GM12878 (cell line): ENCODE measurements at regions not wholly inside any gene's neighbourhood (a gene's known extent, or its start where the extent isn't known, plus 50 kb on each side); places are given as distances from the start of the nearest gene placed in this dataset.

Experiments
- ATF7 ChIP-seq: fragments of 450-650 bp; IDR thresholded peaks from 2 replicates; pipeline ENCODE4 v1.6.1; 2016; ENCODE audit warnings: low read depth, mild to moderate bottlenecking
- BACH1 ChIP-seq: fragments of 450-650 bp; IDR thresholded peaks from 2 replicates; pipeline ENCODE4 v1.6.1; 2017; ENCODE audit warnings: mild to moderate bottlenecking, borderline replicate concordance
- ESRRA ChIP-seq: IDR thresholded peaks from 2 replicates; pipeline ENCODE4 v1.6.1; 2012; ENCODE audit warnings: mild to moderate bottlenecking, low read length, improper control_type of control experiment
- HDGF ChIP-seq: fragments of 450-650 bp; IDR thresholded peaks from 2 replicates; pipeline ENCODE4 v1.6.1; 2016; ENCODE audit warnings: antibody characterized with exemption
- MTA2 ChIP-seq: fragments of 450-650 bp; IDR thresholded peaks from 2 replicates; pipeline ENCODE4 v1.6.1; 2016; ENCODE audit warnings: low read depth, mild to moderate bottlenecking, moderate library complexity
- MYB ChIP-seq: fragments of 150-350 bp; IDR thresholded peaks from 2 replicates; pipeline ENCODE4 v1.6.1; 2014; ENCODE audit warnings: mild to moderate bottlenecking, low read depth, low read length, borderline replicate concordance
- NFXL1 ChIP-seq: fragments of 450-650 bp; IDR thresholded peaks from 2 replicates; pipeline ENCODE4 v1.6.1; 2017; ENCODE audit warnings: antibody characterized with exemption, mild to moderate bottlenecking, borderline replicate concordance
- NR2C2 ChIP-seq: IDR thresholded peaks from 2 replicates; pipeline ENCODE4 v1.6.1; 2011; ENCODE audit warnings: borderline replicate concordance, low read depth; ENCODE audit not compliant: control insufficient read depth, insufficient read length
- TF ChIP-seq, protein P1 (sequence below): fragments of 150-350 bp; IDR thresholded peaks from 2 replicates; pipeline ENCODE4 v1.6.1; 2016; ENCODE audit warnings: low read depth, low read length
- TF ChIP-seq, protein P2 (sequence below): fragments of 450-650 bp; IDR thresholded peaks from 2 replicates; pipeline ENCODE4 v1.6.1; 2017; ENCODE audit warnings: mild to moderate bottlenecking, moderate library complexity
- TF ChIP-seq, protein P3 (sequence below), 3 experiments: IDR thresholded peaks in 2 of 3; conservative IDR thresholded peaks in 1 of 3; 2 replicates each; pipeline ENCODE4 v1.5.1; 2011; ENCODE audit warnings: low read depth in 3 of 3, low read length in 3 of 3, mild to moderate bottlenecking in 3 of 3, control low read depth in 2 of 3, moderate library complexity in 2 of 3, inconsistent platforms in 1 of 3, mixed read lengths in 1 of 3; ENCODE audit not compliant: control insufficient read depth in 2 of 3, insufficient read depth in 1 of 3; ENCODE audit errors: extremely low read depth in 1 of 3
- TF ChIP-seq, protein P4 (sequence below): fragments of 450-650 bp; IDR thresholded peaks from 2 replicates; pipeline ENCODE4 v1.6.1; 2017; ENCODE audit warnings: mild to moderate bottlenecking, low read depth, inconsistent platforms; ENCODE audit not compliant: poor library complexity, severe bottlenecking
- TF ChIP-seq, protein P5 (sequence below): fragments of 450-650 bp; IDR thresholded peaks from 2 replicates; pipeline ENCODE4 v1.6.1; 2016; ENCODE audit warnings: mild to moderate bottlenecking, moderate library complexity, borderline replicate concordance

DNA sequence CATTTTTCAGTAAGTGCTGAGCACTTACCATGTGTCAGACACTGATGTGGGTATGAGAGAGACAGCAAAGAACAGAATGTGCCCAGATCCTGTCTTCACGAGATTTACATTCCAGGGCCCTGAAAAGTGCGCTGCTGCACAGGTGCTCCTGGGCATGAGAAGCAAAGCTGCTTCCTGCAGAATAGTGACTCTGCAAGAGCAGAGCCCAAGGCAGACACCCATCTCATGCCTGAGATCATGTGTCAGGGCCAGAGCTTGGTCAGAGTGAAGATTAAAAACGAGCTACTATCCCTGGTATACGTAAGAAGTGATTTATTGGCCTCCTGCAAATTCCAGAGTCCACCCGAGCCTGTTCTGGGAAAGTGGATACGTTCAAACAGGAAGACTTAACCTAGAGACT is 824.4 kb downstream of the GRID1 start (continued):
- TF ChIP-seq, protein P1, sequence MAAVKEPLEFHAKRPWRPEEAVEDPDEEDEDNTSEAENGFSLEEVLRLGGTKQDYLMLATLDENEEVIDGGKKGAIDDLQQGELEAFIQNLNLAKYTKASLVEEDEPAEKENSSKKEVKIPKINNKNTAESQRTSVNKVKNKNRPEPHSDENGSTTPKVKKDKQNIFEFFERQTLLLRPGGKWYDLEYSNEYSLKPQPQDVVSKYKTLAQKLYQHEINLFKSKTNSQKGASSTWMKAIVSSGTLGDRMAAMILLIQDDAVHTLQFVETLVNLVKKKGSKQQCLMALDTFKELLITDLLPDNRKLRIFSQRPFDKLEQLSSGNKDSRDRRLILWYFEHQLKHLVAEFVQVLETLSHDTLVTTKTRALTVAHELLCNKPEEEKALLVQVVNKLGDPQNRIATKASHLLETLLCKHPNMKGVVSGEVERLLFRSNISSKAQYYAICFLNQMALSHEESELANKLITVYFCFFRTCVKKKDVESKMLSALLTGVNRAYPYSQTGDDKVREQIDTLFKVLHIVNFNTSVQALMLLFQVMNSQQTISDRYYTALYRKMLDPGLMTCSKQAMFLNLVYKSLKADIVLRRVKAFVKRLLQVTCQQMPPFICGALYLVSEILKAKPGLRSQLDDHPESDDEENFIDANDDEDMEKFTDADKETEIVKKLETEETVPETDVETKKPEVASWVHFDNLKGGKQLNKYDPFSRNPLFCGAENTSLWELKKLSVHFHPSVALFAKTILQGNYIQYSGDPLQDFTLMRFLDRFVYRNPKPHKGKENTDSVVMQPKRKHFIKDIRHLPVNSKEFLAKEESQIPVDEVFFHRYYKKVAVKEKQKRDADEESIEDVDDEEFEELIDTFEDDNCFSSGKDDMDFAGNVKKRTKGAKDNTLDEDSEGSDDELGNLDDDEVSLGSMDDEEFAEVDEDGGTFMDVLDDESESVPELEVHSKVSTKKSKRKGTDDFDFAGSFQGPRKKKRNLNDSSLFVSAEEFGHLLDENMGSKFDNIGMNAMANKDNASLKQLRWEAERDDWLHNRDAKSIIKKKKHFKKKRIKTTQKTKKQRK = no peak
- TF ChIP-seq ATF7 (no peak), MTA2 (no peak), NR2C2 (no peak), HDGF (no peak), NFXL1 (no peak), MYB (no peak), ESRRA (no peak), BACH1 (no peak)
- TF ChIP-seq, protein P2, sequence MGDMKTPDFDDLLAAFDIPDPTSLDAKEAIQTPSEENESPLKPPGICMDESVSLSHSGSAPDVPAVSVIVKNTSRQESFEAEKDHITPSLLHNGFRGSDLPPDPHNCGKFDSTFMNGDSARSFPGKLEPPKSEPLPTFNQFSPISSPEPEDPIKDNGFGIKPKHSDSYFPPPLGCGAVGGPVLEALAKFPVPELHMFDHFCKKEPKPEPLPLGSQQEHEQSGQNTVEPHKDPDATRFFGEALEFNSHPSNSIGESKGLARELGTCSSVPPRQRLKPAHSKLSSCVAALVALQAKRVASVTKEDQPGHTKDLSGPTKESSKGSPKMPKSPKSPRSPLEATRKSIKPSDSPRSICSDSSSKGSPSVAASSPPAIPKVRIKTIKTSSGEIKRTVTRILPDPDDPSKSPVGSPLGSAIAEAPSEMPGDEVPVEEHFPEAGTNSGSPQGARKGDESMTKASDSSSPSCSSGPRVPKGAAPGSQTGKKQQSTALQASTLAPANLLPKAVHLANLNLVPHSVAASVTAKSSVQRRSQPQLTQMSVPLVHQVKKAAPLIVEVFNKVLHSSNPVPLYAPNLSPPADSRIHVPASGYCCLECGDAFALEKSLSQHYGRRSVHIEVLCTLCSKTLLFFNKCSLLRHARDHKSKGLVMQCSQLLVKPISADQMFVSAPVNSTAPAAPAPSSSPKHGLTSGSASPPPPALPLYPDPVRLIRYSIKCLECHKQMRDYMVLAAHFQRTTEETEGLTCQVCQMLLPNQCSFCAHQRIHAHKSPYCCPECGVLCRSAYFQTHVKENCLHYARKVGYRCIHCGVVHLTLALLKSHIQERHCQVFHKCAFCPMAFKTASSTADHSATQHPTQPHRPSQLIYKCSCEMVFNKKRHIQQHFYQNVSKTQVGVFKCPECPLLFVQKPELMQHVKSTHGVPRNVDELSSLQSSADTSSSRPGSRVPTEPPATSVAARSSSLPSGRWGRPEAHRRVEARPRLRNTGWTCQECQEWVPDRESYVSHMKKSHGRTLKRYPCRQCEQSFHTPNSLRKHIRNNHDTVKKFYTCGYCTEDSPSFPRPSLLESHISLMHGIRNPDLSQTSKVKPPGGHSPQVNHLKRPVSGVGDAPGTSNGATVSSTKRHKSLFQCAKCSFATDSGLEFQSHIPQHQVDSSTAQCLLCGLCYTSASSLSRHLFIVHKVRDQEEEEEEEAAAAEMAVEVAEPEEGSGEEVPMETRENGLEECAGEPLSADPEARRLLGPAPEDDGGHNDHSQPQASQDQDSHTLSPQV = no peak
- TF ChIP-seq, protein P3, sequence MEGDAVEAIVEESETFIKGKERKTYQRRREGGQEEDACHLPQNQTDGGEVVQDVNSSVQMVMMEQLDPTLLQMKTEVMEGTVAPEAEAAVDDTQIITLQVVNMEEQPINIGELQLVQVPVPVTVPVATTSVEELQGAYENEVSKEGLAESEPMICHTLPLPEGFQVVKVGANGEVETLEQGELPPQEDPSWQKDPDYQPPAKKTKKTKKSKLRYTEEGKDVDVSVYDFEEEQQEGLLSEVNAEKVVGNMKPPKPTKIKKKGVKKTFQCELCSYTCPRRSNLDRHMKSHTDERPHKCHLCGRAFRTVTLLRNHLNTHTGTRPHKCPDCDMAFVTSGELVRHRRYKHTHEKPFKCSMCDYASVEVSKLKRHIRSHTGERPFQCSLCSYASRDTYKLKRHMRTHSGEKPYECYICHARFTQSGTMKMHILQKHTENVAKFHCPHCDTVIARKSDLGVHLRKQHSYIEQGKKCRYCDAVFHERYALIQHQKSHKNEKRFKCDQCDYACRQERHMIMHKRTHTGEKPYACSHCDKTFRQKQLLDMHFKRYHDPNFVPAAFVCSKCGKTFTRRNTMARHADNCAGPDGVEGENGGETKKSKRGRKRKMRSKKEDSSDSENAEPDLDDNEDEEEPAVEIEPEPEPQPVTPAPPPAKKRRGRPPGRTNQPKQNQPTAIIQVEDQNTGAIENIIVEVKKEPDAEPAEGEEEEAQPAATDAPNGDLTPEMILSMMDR (IDR thresholded peaks at IDR 0.05 in 2 of 3, conservative IDR thresholded peaks at IDR 0.05 in 1 of 3; ENCODE audit: control insufficient read depth in 2 of 3, extremely low read depth in 1 of 3, insufficient read depth in 1 of 3, low read depth in 3 of 3, low read length in 3 of 3) = no peak
- TF ChIP-seq, protein P4, sequence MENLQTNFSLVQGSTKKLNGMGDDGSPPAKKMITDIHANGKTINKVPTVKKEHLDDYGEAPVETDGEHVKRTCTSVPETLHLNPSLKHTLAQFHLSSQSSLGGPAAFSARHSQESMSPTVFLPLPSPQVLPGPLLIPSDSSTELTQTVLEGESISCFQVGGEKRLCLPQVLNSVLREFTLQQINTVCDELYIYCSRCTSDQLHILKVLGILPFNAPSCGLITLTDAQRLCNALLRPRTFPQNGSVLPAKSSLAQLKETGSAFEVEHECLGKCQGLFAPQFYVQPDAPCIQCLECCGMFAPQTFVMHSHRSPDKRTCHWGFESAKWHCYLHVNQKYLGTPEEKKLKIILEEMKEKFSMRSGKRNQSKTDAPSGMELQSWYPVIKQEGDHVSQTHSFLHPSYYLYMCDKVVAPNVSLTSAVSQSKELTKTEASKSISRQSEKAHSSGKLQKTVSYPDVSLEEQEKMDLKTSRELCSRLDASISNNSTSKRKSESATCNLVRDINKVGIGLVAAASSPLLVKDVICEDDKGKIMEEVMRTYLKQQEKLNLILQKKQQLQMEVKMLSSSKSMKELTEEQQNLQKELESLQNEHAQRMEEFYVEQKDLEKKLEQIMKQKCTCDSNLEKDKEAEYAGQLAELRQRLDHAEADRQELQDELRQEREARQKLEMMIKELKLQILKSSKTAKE = no peak
- TF ChIP-seq, protein P5, sequence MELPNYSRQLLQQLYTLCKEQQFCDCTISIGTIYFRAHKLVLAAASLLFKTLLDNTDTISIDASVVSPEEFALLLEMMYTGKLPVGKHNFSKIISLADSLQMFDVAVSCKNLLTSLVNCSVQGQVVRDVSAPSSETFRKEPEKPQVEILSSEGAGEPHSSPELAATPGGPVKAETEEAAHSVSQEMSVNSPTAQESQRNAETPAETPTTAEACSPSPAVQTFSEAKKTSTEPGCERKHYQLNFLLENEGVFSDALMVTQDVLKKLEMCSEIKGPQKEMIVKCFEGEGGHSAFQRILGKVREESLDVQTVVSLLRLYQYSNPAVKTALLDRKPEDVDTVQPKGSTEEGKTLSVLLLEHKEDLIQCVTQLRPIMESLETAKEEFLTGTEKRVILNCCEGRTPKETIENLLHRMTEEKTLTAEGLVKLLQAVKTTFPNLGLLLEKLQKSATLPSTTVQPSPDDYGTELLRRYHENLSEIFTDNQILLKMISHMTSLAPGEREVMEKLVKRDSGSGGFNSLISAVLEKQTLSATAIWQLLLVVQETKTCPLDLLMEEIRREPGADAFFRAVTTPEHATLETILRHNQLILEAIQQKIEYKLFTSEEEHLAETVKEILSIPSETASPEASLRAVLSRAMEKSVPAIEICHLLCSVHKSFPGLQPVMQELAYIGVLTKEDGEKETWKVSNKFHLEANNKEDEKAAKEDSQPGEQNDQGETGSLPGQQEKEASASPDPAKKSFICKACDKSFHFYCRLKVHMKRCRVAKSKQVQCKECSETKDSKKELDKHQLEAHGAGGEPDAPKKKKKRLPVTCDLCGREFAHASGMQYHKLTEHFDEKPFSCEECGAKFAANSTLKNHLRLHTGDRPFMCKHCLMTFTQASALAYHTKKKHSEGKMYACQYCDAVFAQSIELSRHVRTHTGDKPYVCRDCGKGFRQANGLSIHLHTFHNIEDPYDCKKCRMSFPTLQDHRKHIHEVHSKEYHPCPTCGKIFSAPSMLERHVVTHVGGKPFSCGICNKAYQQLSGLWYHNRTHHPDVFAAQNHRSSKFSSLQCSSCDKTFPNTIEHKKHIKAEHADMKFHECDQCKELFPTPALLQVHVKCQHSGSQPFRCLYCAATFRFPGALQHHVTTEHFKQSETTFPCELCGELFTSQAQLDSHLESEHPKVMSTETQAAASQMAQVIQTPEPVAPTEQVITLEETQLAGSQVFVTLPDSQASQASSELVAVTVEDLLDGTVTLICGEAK = no peak
- TF ChIP-seq, all 136 proteins: peak for 0
